ENCODE measurements at regions not wholly inside any gene's neighbourhood (a gene's known extent, or its start where the extent isn't known, plus 50 kb on each side); places are given as distances from the start of the nearest gene placed in this dataset.

GRCh38 chr10:118491055-118491454 lies 104.4 kb downstream of the PRLHR start:
- TF ChIP-seq, protein P1, sequence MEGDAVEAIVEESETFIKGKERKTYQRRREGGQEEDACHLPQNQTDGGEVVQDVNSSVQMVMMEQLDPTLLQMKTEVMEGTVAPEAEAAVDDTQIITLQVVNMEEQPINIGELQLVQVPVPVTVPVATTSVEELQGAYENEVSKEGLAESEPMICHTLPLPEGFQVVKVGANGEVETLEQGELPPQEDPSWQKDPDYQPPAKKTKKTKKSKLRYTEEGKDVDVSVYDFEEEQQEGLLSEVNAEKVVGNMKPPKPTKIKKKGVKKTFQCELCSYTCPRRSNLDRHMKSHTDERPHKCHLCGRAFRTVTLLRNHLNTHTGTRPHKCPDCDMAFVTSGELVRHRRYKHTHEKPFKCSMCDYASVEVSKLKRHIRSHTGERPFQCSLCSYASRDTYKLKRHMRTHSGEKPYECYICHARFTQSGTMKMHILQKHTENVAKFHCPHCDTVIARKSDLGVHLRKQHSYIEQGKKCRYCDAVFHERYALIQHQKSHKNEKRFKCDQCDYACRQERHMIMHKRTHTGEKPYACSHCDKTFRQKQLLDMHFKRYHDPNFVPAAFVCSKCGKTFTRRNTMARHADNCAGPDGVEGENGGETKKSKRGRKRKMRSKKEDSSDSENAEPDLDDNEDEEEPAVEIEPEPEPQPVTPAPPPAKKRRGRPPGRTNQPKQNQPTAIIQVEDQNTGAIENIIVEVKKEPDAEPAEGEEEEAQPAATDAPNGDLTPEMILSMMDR (conservative IDR thresholded peaks at IDR 0.05): no peak
- TF ChIP-seq EZH2 (IDR thresholded peaks at IDR 0.05; ENCODE audit: low read depth): no peak
